ENCODE measurements at regions not wholly inside any gene's neighbourhood (a gene's known extent, or its start where the extent isn't known, plus 50 kb on each side); places are given as distances from the start of the nearest gene placed in this dataset.

DNA sequence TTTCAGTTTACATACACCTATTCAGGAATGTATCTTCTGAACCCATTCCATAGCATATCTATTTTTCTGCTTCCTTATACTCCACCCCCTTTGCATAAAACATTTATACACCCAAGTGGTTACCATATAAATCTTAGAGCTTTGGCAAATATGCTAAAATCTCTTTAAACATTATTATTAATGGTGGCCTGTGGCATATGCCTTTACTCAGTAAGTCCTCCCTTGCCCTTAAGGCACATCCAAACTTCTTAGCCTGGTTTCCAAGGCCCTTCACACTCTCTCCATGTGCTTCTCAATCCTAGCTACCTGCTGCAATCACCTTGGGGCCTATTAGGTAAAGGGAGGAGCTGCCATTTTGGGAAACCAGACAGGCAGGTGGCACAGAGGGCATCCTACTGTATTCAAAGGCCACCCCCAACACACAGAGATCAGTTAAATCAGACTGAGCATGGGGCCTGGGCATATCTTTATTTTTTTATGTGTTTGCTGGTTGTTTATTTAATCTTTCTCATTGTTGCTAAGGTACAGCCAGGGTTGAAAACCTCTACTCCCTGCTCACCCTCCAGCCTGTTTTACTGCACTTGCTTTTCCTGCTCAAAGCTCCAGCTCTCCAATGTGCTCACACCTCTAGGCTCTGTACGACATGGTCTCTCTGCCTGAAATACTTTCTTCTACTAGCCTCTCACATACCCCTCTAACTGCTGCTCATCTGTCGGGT is 242.8 kb upstream of the HNRNPA3 start:
- no peak for ATAC-seq
- TF ChIP-seq ZFP30 (CRISPR knock-in tag; IDR thresholded peaks at IDR 0.05) (no peak), ZC3H10 (CRISPR knock-in tag; IDR thresholded peaks at IDR 0.05) (no peak), SNAI2 (CRISPR knock-in tag; IDR thresholded peaks at IDR 0.05) (no peak), ZNF565 (CRISPR knock-in tag; conservative IDR thresholded peaks at IDR 0.05; ENCODE audit: low read depth) (no peak), ZNF8 (CRISPR knock-in tag; IDR thresholded peaks at IDR 0.05) (no peak), ARNTL (CRISPR knock-in tag; IDR thresholded peaks at IDR 0.05; ENCODE audit: borderline replicate concordance, low read depth) (no peak), TCF4 (CRISPR knock-in tag; IDR thresholded peaks at IDR 0.05; ENCODE audit: borderline replicate concordance) (no peak)
- TF ChIP-seq, protein P1, sequence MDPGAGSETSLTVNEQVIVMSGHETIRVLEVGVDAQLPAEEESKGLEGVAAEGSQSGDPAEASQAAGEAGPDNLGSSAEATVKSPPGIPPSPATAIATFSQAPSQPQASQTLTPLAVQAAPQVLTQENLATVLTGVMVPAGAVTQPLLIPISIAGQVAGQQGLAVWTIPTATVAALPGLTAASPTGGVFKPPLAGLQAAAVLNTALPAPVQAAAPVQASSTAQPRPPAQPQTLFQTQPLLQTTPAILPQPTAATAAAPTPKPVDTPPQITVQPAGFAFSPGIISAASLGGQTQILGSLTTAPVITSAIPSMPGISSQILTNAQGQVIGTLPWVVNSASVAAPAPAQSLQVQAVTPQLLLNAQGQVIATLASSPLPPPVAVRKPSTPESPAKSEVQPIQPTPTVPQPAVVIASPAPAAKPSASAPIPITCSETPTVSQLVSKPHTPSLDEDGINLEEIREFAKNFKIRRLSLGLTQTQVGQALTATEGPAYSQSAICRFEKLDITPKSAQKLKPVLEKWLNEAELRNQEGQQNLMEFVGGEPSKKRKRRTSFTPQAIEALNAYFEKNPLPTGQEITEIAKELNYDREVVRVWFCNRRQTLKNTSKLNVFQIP (CRISPR knock-in tag; IDR thresholded peaks at IDR 0.05; ENCODE audit: borderline replicate concordance, low read depth): no peak

DNA sequence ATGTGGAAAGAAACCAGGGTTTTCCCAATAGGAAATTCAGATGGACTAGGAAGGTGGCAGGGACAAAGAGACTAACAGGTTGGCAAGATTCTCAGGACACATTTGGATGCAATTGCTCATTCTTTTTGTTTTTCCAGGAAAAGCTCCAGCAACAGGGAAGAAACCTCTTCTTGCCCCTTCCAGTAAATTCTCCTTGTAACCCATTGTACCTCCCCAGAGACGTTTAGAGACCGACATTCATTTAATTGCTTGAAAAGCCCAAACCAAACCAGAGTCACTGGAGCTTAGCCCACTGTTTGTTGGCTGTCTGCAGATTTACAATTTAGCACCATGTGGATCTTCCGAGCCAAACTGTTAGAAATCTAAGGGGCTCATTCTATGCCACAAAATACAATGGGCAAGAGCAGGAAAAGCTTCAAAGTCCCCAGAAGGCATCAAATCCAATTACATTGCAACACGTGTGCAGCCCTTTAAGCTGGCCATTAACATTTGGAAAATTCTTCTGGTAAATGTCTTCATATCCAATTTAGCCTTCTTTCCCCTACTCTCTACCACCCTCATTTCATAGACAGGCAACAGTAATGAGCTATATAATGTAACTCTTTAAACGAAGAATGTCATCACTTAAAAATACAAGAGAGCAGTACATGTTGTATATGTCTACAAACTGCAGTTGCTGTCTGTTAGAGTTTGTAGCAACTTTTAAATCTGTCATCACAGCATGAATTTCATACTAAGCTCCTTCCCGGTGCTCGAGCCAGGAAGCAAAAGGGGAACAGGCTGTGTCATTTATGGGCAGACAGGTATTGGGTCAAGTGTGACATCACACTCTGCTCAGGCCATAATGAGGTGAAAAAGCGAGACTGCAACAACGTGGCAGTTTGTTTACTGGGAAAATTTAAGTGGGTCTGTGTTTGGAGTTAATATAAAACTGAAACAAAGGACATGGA is 235.6 kb upstream of the HNRNPA3 start:
- no peak for ATAC-seq
- TF ChIP-seq ZNF70 (CRISPR knock-in tag; IDR thresholded peaks at IDR 0.05) (no peak), ESRRG (CRISPR knock-in tag; IDR thresholded peaks at IDR 0.05) (no peak), RARB (CRISPR knock-in tag; IDR thresholded peaks at IDR 0.05) (no peak), ARNTL (CRISPR knock-in tag; IDR thresholded peaks at IDR 0.05; ENCODE audit: borderline replicate concordance, low read depth) (no peak), OSR1 (CRISPR knock-in tag; IDR thresholded peaks at IDR 0.05) (no peak), TCF4 (CRISPR knock-in tag; IDR thresholded peaks at IDR 0.05; ENCODE audit: borderline replicate concordance) (no peak), GLIS3 (CRISPR knock-in tag; IDR thresholded peaks at IDR 0.05) (no peak), SNAI2 (CRISPR knock-in tag; IDR thresholded peaks at IDR 0.05) (no peak), TOX (CRISPR knock-in tag; IDR thresholded peaks at IDR 0.05; ENCODE audit: borderline replicate concordance) (no peak)
- TF ChIP-seq, protein P2, sequence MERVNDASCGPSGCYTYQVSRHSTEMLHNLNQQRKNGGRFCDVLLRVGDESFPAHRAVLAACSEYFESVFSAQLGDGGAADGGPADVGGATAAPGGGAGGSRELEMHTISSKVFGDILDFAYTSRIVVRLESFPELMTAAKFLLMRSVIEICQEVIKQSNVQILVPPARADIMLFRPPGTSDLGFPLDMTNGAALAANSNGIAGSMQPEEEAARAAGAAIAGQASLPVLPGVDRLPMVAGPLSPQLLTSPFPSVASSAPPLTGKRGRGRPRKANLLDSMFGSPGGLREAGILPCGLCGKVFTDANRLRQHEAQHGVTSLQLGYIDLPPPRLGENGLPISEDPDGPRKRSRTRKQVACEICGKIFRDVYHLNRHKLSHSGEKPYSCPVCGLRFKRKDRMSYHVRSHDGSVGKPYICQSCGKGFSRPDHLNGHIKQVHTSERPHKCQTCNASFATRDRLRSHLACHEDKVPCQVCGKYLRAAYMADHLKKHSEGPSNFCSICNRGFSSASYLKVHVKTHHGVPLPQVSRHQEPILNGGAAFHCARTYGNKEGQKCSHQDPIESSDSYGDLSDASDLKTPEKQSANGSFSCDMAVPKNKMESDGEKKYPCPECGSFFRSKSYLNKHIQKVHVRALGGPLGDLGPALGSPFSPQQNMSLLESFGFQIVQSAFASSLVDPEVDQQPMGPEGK (CRISPR knock-in tag; IDR thresholded peaks at IDR 0.05; ENCODE audit: borderline replicate concordance): no peak
- TF ChIP-seq, protein P3, sequence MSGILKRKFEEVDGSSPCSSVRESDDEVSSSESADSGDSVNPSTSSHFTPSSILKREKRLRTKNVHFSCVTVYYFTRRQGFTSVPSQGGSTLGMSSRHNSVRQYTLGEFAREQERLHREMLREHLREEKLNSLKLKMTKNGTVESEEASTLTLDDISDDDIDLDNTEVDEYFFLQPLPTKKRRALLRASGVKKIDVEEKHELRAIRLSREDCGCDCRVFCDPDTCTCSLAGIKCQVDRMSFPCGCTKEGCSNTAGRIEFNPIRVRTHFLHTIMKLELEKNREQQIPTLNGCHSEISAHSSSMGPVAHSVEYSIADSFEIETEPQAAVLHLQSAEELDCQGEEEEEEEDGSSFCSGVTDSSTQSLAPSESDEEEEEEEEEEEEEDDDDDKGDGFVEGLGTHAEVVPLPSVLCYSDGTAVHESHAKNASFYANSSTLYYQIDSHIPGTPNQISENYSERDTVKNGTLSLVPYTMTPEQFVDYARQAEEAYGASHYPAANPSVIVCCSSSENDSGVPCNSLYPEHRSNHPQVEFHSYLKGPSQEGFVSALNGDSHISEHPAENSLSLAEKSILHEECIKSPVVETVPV (CRISPR knock-in tag; IDR thresholded peaks at IDR 0.05): no peak

DNA sequence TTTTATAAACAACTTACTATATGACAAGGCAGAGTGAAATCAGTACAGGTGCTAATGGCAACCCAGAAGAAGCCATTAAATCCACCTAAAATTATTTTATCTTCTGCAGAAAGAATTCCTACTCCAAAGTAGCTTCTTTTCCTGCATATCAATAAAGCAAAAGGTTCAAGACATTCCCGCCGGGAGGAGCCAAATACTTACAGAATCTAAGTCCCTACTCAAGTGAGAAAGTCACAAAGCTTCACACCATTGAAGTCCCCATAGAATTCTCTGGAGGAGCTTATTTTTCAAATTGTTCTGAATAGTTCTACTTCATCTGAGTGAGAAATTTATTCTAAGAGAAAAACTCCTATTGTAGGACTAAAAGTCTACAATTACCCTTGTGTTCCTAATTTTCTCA is 233.7 kb upstream of the HNRNPA3 start:
- no peak for ATAC-seq

More for the DNA sequence above, 233.7 kb upstream of the HNRNPA3 start:
- TF ChIP-seq, protein P2 (CRISPR knock-in tag; IDR thresholded peaks at IDR 0.05; ENCODE audit: borderline replicate concordance): no peak
- TF ChIP-seq TCF4 (CRISPR knock-in tag; IDR thresholded peaks at IDR 0.05; ENCODE audit: borderline replicate concordance) (no peak), ZNF565 (CRISPR knock-in tag; conservative IDR thresholded peaks at IDR 0.05; ENCODE audit: low read depth) (no peak), OSR1 (CRISPR knock-in tag; IDR thresholded peaks at IDR 0.05) (no peak), PPARA (CRISPR knock-in tag; IDR thresholded peaks at IDR 0.05; ENCODE audit: borderline replicate concordance) (no peak), ARNTL (CRISPR knock-in tag; IDR thresholded peaks at IDR 0.05; ENCODE audit: borderline replicate concordance, low read depth) (no peak), GLIS3 (CRISPR knock-in tag; IDR thresholded peaks at IDR 0.05) (no peak), CSDC2 (CRISPR knock-in tag; IDR thresholded peaks at IDR 0.05) (no peak), SNAI2 (CRISPR knock-in tag; IDR thresholded peaks at IDR 0.05) (no peak), TOX (CRISPR knock-in tag; IDR thresholded peaks at IDR 0.05; ENCODE audit: borderline replicate concordance) (no peak), ZFP30 (CRISPR knock-in tag; IDR thresholded peaks at IDR 0.05) (no peak), ISL1 (CRISPR knock-in tag; IDR thresholded peaks at IDR 0.05) (no peak)
- TF ChIP-seq, protein P4, sequence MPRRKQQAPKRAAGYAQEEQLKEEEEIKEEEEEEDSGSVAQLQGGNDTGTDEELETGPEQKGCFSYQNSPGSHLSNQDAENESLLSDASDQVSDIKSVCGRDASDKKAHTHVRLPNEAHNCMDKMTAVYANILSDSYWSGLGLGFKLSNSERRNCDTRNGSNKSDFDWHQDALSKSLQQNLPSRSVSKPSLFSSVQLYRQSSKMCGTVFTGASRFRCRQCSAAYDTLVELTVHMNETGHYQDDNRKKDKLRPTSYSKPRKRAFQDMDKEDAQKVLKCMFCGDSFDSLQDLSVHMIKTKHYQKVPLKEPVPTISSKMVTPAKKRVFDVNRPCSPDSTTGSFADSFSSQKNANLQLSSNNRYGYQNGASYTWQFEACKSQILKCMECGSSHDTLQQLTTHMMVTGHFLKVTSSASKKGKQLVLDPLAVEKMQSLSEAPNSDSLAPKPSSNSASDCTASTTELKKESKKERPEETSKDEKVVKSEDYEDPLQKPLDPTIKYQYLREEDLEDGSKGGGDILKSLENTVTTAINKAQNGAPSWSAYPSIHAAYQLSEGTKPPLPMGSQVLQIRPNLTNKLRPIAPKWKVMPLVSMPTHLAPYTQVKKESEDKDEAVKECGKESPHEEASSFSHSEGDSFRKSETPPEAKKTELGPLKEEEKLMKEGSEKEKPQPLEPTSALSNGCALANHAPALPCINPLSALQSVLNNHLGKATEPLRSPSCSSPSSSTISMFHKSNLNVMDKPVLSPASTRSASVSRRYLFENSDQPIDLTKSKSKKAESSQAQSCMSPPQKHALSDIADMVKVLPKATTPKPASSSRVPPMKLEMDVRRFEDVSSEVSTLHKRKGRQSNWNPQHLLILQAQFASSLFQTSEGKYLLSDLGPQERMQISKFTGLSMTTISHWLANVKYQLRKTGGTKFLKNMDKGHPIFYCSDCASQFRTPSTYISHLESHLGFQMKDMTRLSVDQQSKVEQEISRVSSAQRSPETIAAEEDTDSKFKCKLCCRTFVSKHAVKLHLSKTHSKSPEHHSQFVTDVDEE (CRISPR knock-in tag; IDR thresholded peaks at IDR 0.05): no peak
- TF ChIP-seq, protein P5, sequence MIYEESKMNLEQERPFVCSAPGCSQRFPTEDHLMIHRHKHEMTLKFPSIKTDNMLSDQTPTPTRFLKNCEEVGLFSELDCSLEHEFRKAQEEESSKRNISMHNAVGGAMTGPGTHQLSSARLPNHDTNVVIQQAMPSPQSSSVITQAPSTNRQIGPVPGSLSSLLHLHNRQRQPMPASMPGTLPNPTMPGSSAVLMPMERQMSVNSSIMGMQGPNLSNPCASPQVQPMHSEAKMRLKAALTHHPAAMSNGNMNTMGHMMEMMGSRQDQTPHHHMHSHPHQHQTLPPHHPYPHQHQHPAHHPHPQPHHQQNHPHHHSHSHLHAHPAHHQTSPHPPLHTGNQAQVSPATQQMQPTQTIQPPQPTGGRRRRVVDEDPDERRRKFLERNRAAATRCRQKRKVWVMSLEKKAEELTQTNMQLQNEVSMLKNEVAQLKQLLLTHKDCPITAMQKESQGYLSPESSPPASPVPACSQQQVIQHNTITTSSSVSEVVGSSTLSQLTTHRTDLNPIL (CRISPR knock-in tag; IDR thresholded peaks at IDR 0.05; ENCODE audit: low read depth): no peak
